ENCODE measurements at regions not wholly inside any gene's neighbourhood (a gene's known extent, or its start where the extent isn't known, plus 50 kb on each side); places are given as distances from the start of the nearest gene placed in this dataset.

DNA sequence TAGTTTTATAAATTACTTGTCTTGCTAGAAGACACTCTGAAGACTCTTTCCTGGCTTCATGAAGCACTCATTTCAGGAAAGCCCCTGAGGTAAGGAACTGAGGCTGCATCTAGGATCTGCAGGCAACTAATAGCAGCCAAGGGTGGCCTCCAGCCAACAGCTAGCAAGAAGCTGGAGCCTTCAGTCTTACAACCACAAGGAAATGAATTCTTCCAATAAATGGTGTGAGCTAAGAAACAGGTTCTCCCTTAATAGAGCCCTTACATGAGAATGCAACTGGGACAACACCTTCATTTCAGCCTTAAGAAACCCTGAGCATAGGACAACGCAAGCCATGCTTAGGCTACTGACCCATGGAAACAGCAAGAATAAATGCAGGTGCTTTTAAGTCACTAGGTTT lies 254.6 kb upstream of the RBBP8 start:
- no peak for DNase-seq

DNA sequence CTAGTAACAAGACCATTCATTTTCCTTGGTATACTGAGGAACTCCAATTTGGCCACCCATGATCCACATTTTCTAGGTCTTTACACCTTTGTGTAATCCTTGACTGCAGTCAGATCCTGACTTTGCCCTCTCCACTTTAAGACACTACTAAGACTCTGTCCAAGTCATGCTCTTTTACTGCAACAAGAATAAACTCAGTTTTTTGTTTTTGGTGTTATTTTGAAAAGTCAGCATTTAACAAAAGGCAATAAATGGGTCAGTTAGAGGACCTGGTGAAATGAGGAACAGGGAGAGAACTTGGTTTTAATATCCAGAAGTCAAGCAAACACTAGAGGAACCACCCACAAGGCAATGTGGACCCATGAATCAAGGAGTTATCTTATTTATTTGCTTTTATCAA lies 252.2 kb upstream of the RBBP8 start:
- no peak for DNase-seq

DNA sequence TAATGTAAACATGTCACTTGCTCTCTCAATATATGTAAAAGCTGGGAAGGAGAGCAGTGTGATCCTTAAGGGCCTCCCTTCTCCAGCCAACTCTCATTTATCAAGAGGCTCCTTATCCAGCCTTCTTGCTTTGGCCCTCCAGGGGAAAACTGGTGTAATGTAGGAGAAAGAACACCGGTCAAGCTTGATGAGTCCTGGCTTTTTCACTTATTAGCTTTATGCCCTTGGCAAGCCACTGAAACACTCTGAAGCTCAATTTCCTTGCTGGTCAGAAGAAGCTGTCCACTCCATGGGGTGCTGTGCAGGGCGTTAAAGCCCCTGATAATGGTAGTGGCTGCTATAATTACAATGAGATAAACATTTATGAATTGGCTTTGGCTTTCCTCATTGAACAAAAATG lies 251.2 kb upstream of the RBBP8 start:
- DNase-seq: no peak

DNA sequence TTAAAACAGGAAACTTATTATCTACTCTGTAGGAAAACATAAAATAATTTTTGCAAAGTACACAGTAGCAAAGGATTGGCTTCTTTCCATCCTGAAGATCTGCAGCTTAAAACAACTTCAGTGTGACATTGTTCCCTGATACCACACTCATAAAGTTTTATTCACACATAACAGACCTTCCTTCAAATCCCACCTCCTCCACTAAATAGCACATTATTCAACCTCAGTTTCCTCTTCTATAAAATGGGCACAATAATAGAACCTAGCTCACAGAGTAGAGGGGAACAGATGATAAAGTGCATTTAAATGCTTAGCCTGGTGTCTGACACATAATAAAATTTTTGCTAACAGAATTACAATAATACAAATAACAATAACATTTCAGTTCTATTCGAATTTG lies 250.4 kb upstream of the RBBP8 start:
- no peak for DNase-seq

GRCh38 chr18:22683196-22683676 lies 249.9 kb upstream of the RBBP8 start:
- no peak for DNase-seq

GRCh38 chr18:22683786-22684185 lies 249.3 kb upstream of the RBBP8 start:
- no peak for DNase-seq

DNA sequence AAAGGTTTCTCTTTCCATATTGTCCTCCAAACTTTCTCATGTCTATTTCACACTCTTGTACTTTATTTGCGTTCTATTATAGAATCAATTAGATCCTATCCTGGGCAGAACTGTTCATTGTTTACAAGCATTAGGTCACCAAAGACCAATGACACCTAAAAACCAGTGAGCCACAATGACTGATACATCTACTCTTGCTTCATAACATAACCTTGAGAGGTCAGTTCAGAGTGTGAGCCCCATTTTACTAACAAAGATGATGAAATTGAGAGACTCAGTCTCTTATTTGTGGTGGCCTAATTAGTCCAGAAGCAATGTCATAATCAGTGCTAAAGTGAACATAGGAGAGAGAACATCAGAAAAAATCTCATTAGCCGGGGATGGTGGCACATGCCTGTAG lies 248.9 kb upstream of the RBBP8 start:
- no peak for DNase-seq

DNA sequence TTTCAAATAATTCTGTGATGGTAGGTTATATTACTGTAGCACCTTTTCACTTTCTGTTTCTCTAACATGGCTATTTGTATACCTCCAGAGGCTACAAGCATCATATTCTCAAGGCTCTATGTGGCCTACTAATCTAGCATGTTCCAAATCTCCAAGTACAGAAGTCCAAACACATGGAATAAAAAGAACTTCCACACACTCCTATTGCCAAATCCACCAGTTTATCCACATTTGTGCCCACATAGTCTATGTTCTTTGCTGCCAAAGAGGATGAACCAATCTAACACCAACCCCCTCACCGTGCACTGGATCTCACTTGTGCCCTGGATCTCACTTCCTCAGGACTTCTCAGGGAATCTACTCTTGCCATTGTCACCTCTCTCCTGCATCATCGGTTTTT lies 247.3 kb upstream of the RBBP8 start:
- DNase-seq: no peak

- no peak for DNase-seq
Observed at GRCh38 chr18:22687892-22688680, 245.0 kb upstream of the RBBP8 start.

DNA sequence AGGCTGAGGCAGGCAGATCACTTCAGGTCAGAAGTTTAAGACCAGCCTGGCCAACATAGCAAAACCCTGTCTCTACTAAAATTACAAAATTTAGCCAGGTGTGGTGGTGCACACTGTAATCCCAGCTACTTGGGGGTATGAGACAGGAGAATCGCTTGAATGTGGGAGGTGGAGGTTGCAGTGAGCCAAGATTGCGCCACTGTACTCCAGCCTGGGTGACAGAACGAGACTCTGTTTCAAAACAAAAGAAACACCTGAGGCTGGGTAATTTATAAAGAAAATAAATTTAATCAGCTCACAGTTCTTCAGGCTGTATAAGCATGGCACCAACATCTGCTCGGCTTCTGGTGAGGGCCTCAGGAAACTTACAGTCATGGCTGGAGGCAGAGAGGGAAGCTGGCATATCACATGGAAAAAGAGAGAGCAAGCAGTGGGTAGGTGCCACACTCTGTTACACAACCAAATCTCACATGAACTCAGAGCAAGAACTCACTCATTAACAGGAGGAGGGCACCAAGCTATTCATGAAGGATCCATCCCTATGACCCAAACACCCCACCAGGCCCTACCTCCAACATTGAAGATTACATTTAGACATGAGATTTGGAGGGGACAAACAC lies 244.1 kb upstream of the RBBP8 start:
- no peak for DNase-seq

- no peak for DNase-seq
Observed at GRCh38 chr18:22689712-22690111, 243.4 kb upstream of the RBBP8 start.

- DNase-seq: no peak
Observed at GRCh38 chr18:22690556-22690955, 242.6 kb upstream of the RBBP8 start.

DNA sequence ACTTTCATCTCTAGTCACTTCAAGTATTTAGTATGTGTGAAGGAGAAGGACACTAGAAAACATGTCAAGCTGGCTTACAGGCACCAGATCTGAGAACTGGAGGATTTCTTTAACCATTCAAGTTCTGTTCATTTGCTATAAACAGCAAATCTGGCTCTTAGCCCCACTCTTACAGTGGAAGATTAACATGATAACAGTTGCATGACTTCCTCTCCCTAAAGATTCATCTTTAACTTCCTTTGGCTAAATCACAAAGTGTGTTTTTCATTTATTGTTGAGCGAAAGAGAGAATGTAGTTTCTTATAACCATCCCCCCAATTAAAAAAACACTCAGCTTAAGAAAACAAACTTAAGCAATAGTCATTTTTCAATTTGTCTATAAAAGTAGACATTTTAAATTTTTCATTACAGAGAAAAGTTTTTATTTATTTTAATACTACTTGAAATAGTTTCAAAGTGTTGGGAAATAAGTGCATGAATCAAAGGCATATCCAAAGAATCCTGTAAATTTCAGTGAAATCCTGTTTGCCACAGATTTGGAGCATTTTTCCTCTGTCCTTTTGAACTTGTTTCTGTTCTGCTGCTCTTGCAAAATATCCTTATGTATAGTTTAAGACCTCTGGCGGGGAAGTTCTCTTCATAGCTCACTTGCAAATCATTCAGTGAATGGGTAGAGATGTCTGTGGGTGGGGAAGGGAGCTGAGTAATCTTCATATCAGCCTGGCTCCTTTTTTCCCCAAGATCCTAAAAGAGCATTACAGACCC lies 241.0 kb upstream of the RBBP8 start:
- DNase-seq: no peak

GRCh38 chr18:22694954-22695353 lies 238.2 kb upstream of the RBBP8 start:
- DNase-seq: no peak

- DNase-seq: no peak
Observed at GRCh38 chr18:22695674-22696073, 237.5 kb upstream of the RBBP8 start.

- no peak for DNase-seq
Observed at GRCh38 chr18:22697561-22697960, 235.6 kb upstream of the RBBP8 start.

GRCh38 chr18:22698711-22699110 lies 234.4 kb upstream of the RBBP8 start:
- no peak for DNase-seq

- DNase-seq: no peak
Observed at GRCh38 chr18:22699629-22700028, 233.5 kb upstream of the RBBP8 start.

DNA sequence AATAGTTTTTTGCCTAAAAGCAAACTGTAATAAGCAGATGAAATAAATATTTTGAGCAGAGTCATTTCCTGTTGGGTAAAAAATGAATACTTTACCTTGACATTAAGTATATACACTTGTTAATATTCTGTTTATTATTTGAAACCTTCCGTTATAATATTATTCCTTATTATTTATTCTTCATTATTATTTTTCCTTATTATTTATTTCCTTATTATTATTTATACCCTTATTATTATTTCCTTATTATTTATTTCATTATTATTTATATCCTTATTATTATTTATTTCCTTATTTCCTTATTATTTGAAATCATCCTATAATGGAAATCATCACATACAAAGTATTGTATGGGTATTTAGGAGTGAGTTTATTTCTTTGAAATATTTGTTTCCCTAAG lies 232.2 kb upstream of the RBBP8 start:
- no peak for DNase-seq

DNA sequence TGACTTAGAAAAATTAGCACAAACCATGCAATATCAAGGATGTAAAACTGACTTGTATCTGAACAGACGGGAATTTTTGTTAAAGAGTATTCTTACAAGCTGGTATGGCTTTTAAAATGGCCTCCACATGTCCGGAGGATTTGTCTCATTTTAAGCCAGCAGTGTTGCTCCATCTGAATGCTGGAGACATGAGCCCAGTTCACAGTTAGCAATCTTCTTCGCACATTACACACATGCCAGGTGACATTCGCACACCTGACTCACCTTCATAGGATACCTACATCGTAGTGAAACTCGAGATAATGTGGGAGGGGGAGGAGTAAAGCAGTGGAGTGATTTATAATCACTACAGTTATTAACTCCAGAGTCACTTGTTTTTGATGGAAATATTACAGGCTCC lies 231.8 kb upstream of the RBBP8 start:
- DNase-seq: no peak

DNA sequence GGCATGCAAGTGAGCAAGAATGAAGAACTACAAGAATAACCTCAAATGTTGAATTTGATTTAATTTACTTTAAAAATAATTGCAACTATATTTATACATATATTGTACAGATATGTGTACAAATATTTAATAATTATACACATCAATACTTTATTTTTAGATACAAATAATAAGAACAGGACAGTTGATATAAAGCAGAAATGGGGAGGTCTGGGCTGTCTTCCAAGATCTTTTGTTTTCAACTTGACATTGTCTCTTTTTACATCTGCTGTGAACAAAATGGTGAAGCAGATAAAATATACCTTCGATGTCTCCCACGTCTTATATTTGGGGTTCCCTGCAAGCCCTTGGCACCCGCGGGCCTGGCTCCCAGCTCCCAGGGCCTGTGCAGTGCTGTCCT lies 231.3 kb upstream of the RBBP8 start:
- DNase-seq: no peak

DNA sequence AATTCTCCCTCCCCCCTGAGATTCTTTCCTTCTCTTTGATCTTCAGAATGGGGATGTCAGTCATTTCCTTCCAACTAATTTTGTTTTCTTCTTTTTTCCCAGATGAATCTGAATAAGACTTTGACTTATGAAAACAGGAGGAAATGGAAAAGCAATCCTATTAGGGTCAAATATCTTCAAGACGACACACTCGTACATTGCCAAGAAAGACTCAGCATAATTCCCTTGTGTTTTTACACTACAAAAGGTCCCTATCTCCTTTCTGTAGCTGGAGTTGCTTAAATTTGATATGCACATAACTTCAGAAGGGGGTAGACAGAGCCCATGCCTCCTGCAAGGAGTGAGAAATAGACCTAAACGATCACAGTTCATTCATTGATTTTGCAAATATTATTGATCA lies 230.3 kb upstream of the RBBP8 start:
- DNase-seq: no peak

- DNase-seq: no peak
Observed at GRCh38 chr18:22703883-22704585, 229.1 kb upstream of the RBBP8 start.
